ENCODE measurements at regions not wholly inside any gene's neighbourhood (a gene's known extent, or its start where the extent isn't known, plus 50 kb on each side); places are given as distances from the start of the nearest gene placed in this dataset.

- H3K36me3 Mint-ChIP-seq (ENCODE audit: low read depth): no peaks in the 10 kb centered on the region
- no peak overlapping the region for H3K27ac Mint-ChIP-seq
- no peak for DNase-seq (ENCODE audit: low spot score)
Observed at GRCh38 chr1:168980180-168980579, 126.3 kb upstream of the ATP1B1 start.

GRCh38 chr1:168980656-168981055 is 125.8 kb upstream of the ATP1B1 start:
- H3K27me3 Mint-ChIP-seq (ENCODE audit: low read depth): peaks cover 5% of the 10 kb centered on the region
- H3K4me3 Mint-ChIP-seq: no peak overlapping the region
- no peaks in the 10 kb centered on the region for H3K36me3 Mint-ChIP-seq (ENCODE audit: low read depth)
- peaks cover 11% of the 10 kb centered on the region for H3K9me3 Mint-ChIP-seq
- no peak for DNase-seq (ENCODE audit: low spot score)
- H3K27ac Mint-ChIP-seq: no peak overlapping the region
- no peaks in the 10 kb centered on the region for H3K4me1 Mint-ChIP-seq (ENCODE audit: low read depth)

More at GRCh38 chr1:168980180-168980579, 126.3 kb upstream of the ATP1B1 start:
- Mint-ChIP-seq H3K4me3 (no peak overlapping the region), H3K27me3 (ENCODE audit: low read depth) (peaks cover 5% of the 10 kb centered on the region), H3K9me3 (peaks cover 11% of the 10 kb centered on the region), H3K4me1 (ENCODE audit: low read depth) (no peaks in the 10 kb centered on the region)

GRCh38 chr1:168982778-168983177 is 123.7 kb upstream of the ATP1B1 start:
- Mint-ChIP-seq H3K4me3 (no peak overlapping the region), H3K36me3 (ENCODE audit: low read depth) (no peaks in the 10 kb centered on the region), H3K9me3 (peaks cover 11% of the 10 kb centered on the region), H3K27ac (no peak overlapping the region), H3K27me3 (ENCODE audit: low read depth) (peaks cover 5% of the 10 kb centered on the region), H3K4me1 (ENCODE audit: low read depth) (no peaks in the 10 kb centered on the region)
- no peak for DNase-seq (ENCODE audit: low spot score)

- Mint-ChIP-seq H3K4me1 (ENCODE audit: low read depth) (peaks cover 9% of the 10 kb centered on the region), H3K27ac (no peak overlapping the region), H3K36me3 (ENCODE audit: low read depth) (no peaks in the 10 kb centered on the region), H3K9me3 (no peaks in the 10 kb centered on the region), H3K27me3 (ENCODE audit: low read depth) (peaks cover 5% of the 10 kb centered on the region), H3K4me3 (no peak overlapping the region)
- no peak for DNase-seq (ENCODE audit: low spot score)
Observed at GRCh38 chr1:168987330-168987729, 119.2 kb upstream of the ATP1B1 start.

GRCh38 chr1:168987923-168988322 is 118.6 kb upstream of the ATP1B1 start:
- Mint-ChIP-seq H3K4me1 (ENCODE audit: low read depth) (peaks cover 9% of the 10 kb centered on the region), H3K27me3 (ENCODE audit: low read depth) (peaks cover 5% of the 10 kb centered on the region), H3K4me3 (no peak overlapping the region), H3K27ac (no peak overlapping the region), H3K9me3 (no peaks in the 10 kb centered on the region), H3K36me3 (ENCODE audit: low read depth) (no peaks in the 10 kb centered on the region)
- no peak for DNase-seq (ENCODE audit: low spot score)

GRCh38 chr1:168989985-168990384 is 116.5 kb upstream of the ATP1B1 start:
- Mint-ChIP-seq H3K4me3 (no peak overlapping the region), H3K9me3 (peaks cover 7% of the 10 kb centered on the region), H3K36me3 (ENCODE audit: low read depth) (no peaks in the 10 kb centered on the region), H3K27me3 (ENCODE audit: low read depth) (no peaks in the 10 kb centered on the region), H3K4me1 (ENCODE audit: low read depth) (peaks cover 9% of the 10 kb centered on the region), H3K27ac (no peak overlapping the region)
- DNase-seq (ENCODE audit: low spot score): no peak

- Mint-ChIP-seq H3K4me1 (ENCODE audit: low read depth) (peaks cover 9% of the 10 kb centered on the region), H3K27me3 (ENCODE audit: low read depth) (peaks cover 2% of the 10 kb centered on the region), H3K9me3 (peaks cover 13% of the 10 kb centered on the region), H3K4me3 (no peak overlapping the region), H3K27ac (no peak overlapping the region), H3K36me3 (ENCODE audit: low read depth) (no peaks in the 10 kb centered on the region)
- DNase-seq (ENCODE audit: low spot score): peak; percentile 40
Observed at GRCh38 chr1:168991667-168992475, 114.6 kb upstream of the ATP1B1 start.

- Mint-ChIP-seq H3K4me3 (no peak overlapping the region), H3K36me3 (ENCODE audit: low read depth) (no peaks in the 10 kb centered on the region), H3K4me1 (ENCODE audit: low read depth) (no peaks in the 10 kb centered on the region), H3K27me3 (ENCODE audit: low read depth) (peaks cover 2% of the 10 kb centered on the region), H3K9me3 (no peaks in the 10 kb centered on the region), H3K27ac (no peak overlapping the region)
- DNase-seq (ENCODE audit: low spot score): no peak
Observed at GRCh38 chr1:169001353-169001752, 105.1 kb upstream of the ATP1B1 start.

- Mint-ChIP-seq H3K9me3 (no peaks in the 10 kb centered on the region), H3K4me3 (no peak overlapping the region), H3K27me3 (ENCODE audit: low read depth) (peaks cover 2% of the 10 kb centered on the region), H3K4me1 (ENCODE audit: low read depth) (no peaks in the 10 kb centered on the region), H3K36me3 (ENCODE audit: low read depth) (no peaks in the 10 kb centered on the region), H3K27ac (no peak overlapping the region)
- no peak for DNase-seq (ENCODE audit: low spot score)
Observed at GRCh38 chr1:169003864-169004516, 102.5 kb upstream of the ATP1B1 start.

- Mint-ChIP-seq H3K27me3 (ENCODE audit: low read depth) (peaks cover 2% of the 10 kb centered on the region), H3K27ac (no peak overlapping the region), H3K9me3 (no peaks in the 10 kb centered on the region), H3K4me1 (ENCODE audit: low read depth) (no peaks in the 10 kb centered on the region), H3K4me3 (no peak overlapping the region), H3K36me3 (ENCODE audit: low read depth) (no peaks in the 10 kb centered on the region)
- no peak for DNase-seq (ENCODE audit: low spot score)
Observed at GRCh38 chr1:169005776-169006175, 100.7 kb upstream of the ATP1B1 start.

- no peaks in the 10 kb centered on the region for H3K36me3 Mint-ChIP-seq (ENCODE audit: low read depth)
Observed at GRCh38 chr1:169009666-169010065, 96.8 kb upstream of the ATP1B1 start.

GRCh38 chr1:169012416-169012815 is 94.1 kb upstream of the ATP1B1 start:
- Mint-ChIP-seq H3K9me3 (no peaks in the 10 kb centered on the region), H3K36me3 (ENCODE audit: low read depth) (no peaks in the 10 kb centered on the region), H3K4me3 (no peak overlapping the region), H3K27ac (no peak overlapping the region), H3K4me1 (ENCODE audit: low read depth) (no peaks in the 10 kb centered on the region), H3K27me3 (ENCODE audit: low read depth) (no peaks in the 10 kb centered on the region)
- no peak for DNase-seq (ENCODE audit: low spot score)

More at GRCh38 chr1:169009666-169010065, 96.8 kb upstream of the ATP1B1 start:
- DNase-seq (ENCODE audit: low spot score): no peak
- Mint-ChIP-seq H3K27ac (no peak overlapping the region), H3K27me3 (ENCODE audit: low read depth) (peaks cover 2% of the 10 kb centered on the region), H3K9me3 (no peaks in the 10 kb centered on the region), H3K4me1 (ENCODE audit: low read depth) (no peaks in the 10 kb centered on the region), H3K4me3 (no peak overlapping the region)

GRCh38 chr1:169013821-169014220 is 92.7 kb upstream of the ATP1B1 start:
- no peaks in the 10 kb centered on the region for H3K9me3 Mint-ChIP-seq
- H3K4me3 Mint-ChIP-seq: no peak overlapping the region
- H3K27me3 Mint-ChIP-seq (ENCODE audit: low read depth): no peaks in the 10 kb centered on the region
- no peak overlapping the region for H3K27ac Mint-ChIP-seq
- no peaks in the 10 kb centered on the region for H3K36me3 Mint-ChIP-seq (ENCODE audit: low read depth)
- no peaks in the 10 kb centered on the region for H3K4me1 Mint-ChIP-seq (ENCODE audit: low read depth)
- DNase-seq (ENCODE audit: low spot score): no peak

GRCh38 chr1:169015464-169015863 is 91.0 kb upstream of the ATP1B1 start:
- Mint-ChIP-seq H3K4me1 (ENCODE audit: low read depth) (no peaks in the 10 kb centered on the region), H3K27ac (no peak overlapping the region), H3K36me3 (ENCODE audit: low read depth) (no peaks in the 10 kb centered on the region), H3K9me3 (no peaks in the 10 kb centered on the region), H3K4me3 (no peak overlapping the region), H3K27me3 (ENCODE audit: low read depth) (peaks cover 3% of the 10 kb centered on the region)
- no peak for DNase-seq (ENCODE audit: low spot score)

All from T-helper 2 cell treated with Interferon-gamma antibody and Interleukin-4, amounts not matched to agents 5 μg/mL and 100 μg/mL, for 36 hours (primary cell).